GM10266 (cell line): ENCODE measurements at regions not wholly inside any gene's neighbourhood (a gene's known extent, or its start where the extent isn't known, plus 50 kb on each side); places are given as distances from the start of the nearest gene placed in this dataset.

ENCODE experiments used
- DNase-seq: peaks from one replicate; pipeline ENCODE4 v3.0.0; 2012; ENCODE audit errors: extremely low spot score
- CTCF ChIP-seq: IDR thresholded peaks from 2 replicates; pipeline ENCODE4 v1.5.1; 2012; ENCODE audit warnings: mild to moderate bottlenecking, low read depth; ENCODE audit not compliant: control insufficient read depth, insufficient read depth; ENCODE audit errors: missing control alignments

- TF ChIP-seq CTCF: no peak
- no peak for DNase-seq
These were observed 615.1 kb upstream of the NUDT12 start for GRCh38 chr5:104177651-104178050.

- DNase-seq: no peak
- TF ChIP-seq CTCF: no peak
These were observed 610.4 kb upstream of the NUDT12 start for GRCh38 chr5:104172976-104173375.

- no peak for TF ChIP-seq CTCF
- DNase-seq: no peak
These were observed 609.5 kb upstream of the NUDT12 start for GRCh38 chr5:104171958-104172690.

- DNase-seq: no peak
- TF ChIP-seq CTCF: no peak
These were observed 608.3 kb upstream of the NUDT12 start for GRCh38 chr5:104170926-104171325.

GRCh38 chr5:104146652-104147051 lies 584.1 kb upstream of the NUDT12 start:
- DNase-seq: no peak

GRCh38 chr5:104139840-104140239 lies 577.3 kb upstream of the NUDT12 start:
- TF ChIP-seq CTCF: no peak
- DNase-seq: no peak

More at GRCh38 chr5:104146652-104147051, 584.1 kb upstream of the NUDT12 start:
- TF ChIP-seq CTCF: no peak

GRCh38 chr5:104130320-104130719 lies 567.7 kb upstream of the NUDT12 start:
- no peak for TF ChIP-seq CTCF
- DNase-seq: no peak
